PC-3 (cell line): ENCODE measurements at regions not wholly inside any gene's neighbourhood (a gene's known extent, or its start where the extent isn't known, plus 50 kb on each side); places are given as distances from the start of the nearest gene placed in this dataset.

Experiments used
- ATAC-seq: fragments of 200-7000 bp; cut with Tn5 transposase; 2 replicates; pipeline ENCODE4 v1.9.1; 2020; ENCODE audit warnings: mild to moderate bottlenecking, moderate library complexity
- BruUV-seq: library from RNA; stranded (reverse); fragments of 400-500 nt; replicated peaks from 2 replicates; lab custom pipeline; 2021; lab: Mats Ljungman, UMichigan
- CTCF ChIA-PET: fragments of 300-600 bp; sonication (Branson Sonifier 250); formaldehyde crosslinking; loops from one replicate; lab custom pipeline; 2022; ENCODE audit warnings: antibody characterized with exemption; lab: Charles Lee
- POLR2A ChIA-PET: fragments of 300-600 bp; sonication (Branson Sonifier 250); formaldehyde crosslinking; loops from one replicate; lab custom pipeline; 2022; ENCODE audit warnings: antibody characterized with exemption; ENCODE audit not compliant: unreplicated experiment; lab: Charles Lee
- DNase-seq: peaks from one replicate; pipeline ENCODE4 v3.0.0-alpha.2; 2015
- H2AFZ ChIP-seq: fragments of 300-600 bp; sonication (generic); 2 replicates; pipeline ENCODE4 v1.6.0; 2016; ENCODE audit warnings: antibody characterized with exemption, low read length
- H3F3A ChIP-seq: fragments of 300-600 bp; sonication (generic); one replicate; pipeline ENCODE4 v1.6.0; 2017; ENCODE audit warnings: antibody characterized with exemption, low read length, control low read depth, mild to moderate bottlenecking; ENCODE audit not compliant: unreplicated experiment
- H3K27ac ChIP-seq: fragments of 300-600 bp; sonication (generic); 2 replicates; pipeline ENCODE4 v1.5.1; 2016; ENCODE audit warnings: mild to moderate bottlenecking, low read length
- H3K27me3 ChIP-seq: fragments of 300-600 bp; sonication (generic); 2 replicates; pipeline ENCODE4 v1.6.1; 2016; ENCODE audit warnings: low read length, mixed read lengths
- H3K36me3 ChIP-seq: fragments of 300-600 bp; sonication (generic); 2 replicates; pipeline ENCODE4 v1.6.1; 2016; ENCODE audit warnings: low read depth, mixed run types, low read length, mixed read lengths
- H3K4me1 ChIP-seq: fragments of 300-600 bp; sonication (generic); 2 replicates; pipeline ENCODE4 v1.5.1; 2016; ENCODE audit warnings: low read length; ENCODE audit not compliant: insufficient read depth
- H3K4me2 ChIP-seq: fragments of 300-600 bp; sonication (generic); 2 replicates; pipeline ENCODE4 v1.6.0; 2016; ENCODE audit warnings: low read length
- H3K4me3 ChIP-seq: fragments of 300-600 bp; sonication (generic); 2 replicates; pipeline ENCODE4 v1.5.1; 2016; ENCODE audit warnings: mild to moderate bottlenecking, low read length, mixed read lengths
- H3K79me2 ChIP-seq: fragments of 300-600 bp; sonication (generic); 2 replicates; pipeline ENCODE4 v1.6.1; 2017; ENCODE audit warnings: low read length, mixed read lengths
- H3K9ac ChIP-seq: fragments of 300-600 bp; sonication (generic); 2 replicates; pipeline ENCODE4 v1.6.0; 2016; ENCODE audit warnings: mild to moderate bottlenecking, low read length
- H3K9me2 ChIP-seq: fragments of 300-600 bp; sonication (generic); replicated peaks from 2 replicates; pipeline ENCODE4 v1.6.1; 2016; ENCODE audit warnings: mixed run types, low read length, mixed read lengths
- H3K9me3 ChIP-seq: fragments of 300-600 bp; sonication (generic); 2 replicates; pipeline ENCODE4 v1.6.1; 2016; ENCODE audit warnings: low read length, mixed read lengths
- H4K20me1 ChIP-seq: fragments of 300-600 bp; sonication (generic); 2 replicates; pipeline ENCODE4 v1.6.1; 2016; ENCODE audit warnings: low read length, mixed read lengths
- EZH2 ChIP-seq: fragments of 300-600 bp; sonication (generic); IDR thresholded peaks from one replicate; pipeline ENCODE4 v1.6.1; 2017; ENCODE audit warnings: antibody characterized with exemption, mild to moderate bottlenecking, low read length; ENCODE audit not compliant: unreplicated experiment
- EZH2phosphoT487 ChIP-seq: fragments of 300-600 bp; sonication (generic); IDR thresholded peaks from 2 replicates; pipeline ENCODE4 v1.6.1; 2018; ENCODE audit warnings: mild to moderate bottlenecking, antibody characterized with exemption, low read length, borderline replicate concordance
- intact Hi-C: fragments of 100-400 bp; cut with micrococcal nuclease; formaldehyde crosslinking; loops from 2 replicates; pipeline ENCODE4 v1.9.0; 2023
- TF ChIP-seq, protein P1 (sequence below): fragments of 300-600 bp; sonication (generic); conservative IDR thresholded peaks from 2 replicates; pipeline ENCODE4 v1.5.1; 2017; ENCODE audit warnings: antibody characterized with exemption, low read depth, mild to moderate bottlenecking, low read length

GRCh38 chr9:79469164-79469563, 102.6 kb upstream of the TLE4 start:
- H4K20me1 ChIP-seq, result no peaks in the 10 kb centered on the region
- no peak overlapping the region for H3K9ac ChIP-seq
- TF ChIP-seq EZH2 (no peak), EZH2phosphoT487 (no peak)
- TF ChIP-seq, protein P1, sequence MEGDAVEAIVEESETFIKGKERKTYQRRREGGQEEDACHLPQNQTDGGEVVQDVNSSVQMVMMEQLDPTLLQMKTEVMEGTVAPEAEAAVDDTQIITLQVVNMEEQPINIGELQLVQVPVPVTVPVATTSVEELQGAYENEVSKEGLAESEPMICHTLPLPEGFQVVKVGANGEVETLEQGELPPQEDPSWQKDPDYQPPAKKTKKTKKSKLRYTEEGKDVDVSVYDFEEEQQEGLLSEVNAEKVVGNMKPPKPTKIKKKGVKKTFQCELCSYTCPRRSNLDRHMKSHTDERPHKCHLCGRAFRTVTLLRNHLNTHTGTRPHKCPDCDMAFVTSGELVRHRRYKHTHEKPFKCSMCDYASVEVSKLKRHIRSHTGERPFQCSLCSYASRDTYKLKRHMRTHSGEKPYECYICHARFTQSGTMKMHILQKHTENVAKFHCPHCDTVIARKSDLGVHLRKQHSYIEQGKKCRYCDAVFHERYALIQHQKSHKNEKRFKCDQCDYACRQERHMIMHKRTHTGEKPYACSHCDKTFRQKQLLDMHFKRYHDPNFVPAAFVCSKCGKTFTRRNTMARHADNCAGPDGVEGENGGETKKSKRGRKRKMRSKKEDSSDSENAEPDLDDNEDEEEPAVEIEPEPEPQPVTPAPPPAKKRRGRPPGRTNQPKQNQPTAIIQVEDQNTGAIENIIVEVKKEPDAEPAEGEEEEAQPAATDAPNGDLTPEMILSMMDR, result no peak
- no peaks in the 10 kb centered on the region for H3K9me3 ChIP-seq
- no peaks in the 10 kb centered on the region for H3K4me1 ChIP-seq
- intact Hi-C loops, result no loop called here
- H3K36me3 ChIP-seq, result no peaks in the 10 kb centered on the region
- no peaks in the 10 kb centered on the region for H3F3A ChIP-seq
- POLR2A ChIA-PET, result no interaction called here
- no peaks in the 10 kb centered on the region for H3K27me3 ChIP-seq
- ATAC-seq (no peak), DNase-seq (no peak)
- H2AFZ ChIP-seq, result no peak overlapping the region
- H3K9me2 ChIP-seq, result no peaks in the 10 kb centered on the region
- H3K4me3 ChIP-seq, result no peak overlapping the region
- no peak overlapping the region for H3K27ac ChIP-seq
- H3K4me2 ChIP-seq, result no peak overlapping the region
- no peaks in the 10 kb centered on the region for H3K79me2 ChIP-seq
- BruUV-seq, result no TSS peak
- CTCF ChIA-PET, result no interaction called here

GRCh38 chr9:79470954-79471353, 100.8 kb upstream of the TLE4 start:
- H3F3A ChIP-seq, result no peaks in the 10 kb centered on the region
- ChIA-PET POLR2A (no interaction called here), CTCF (no interaction called here)
- no peaks in the 10 kb centered on the region for H3K36me3 ChIP-seq
- H4K20me1 ChIP-seq, result no peaks in the 10 kb centered on the region
- H3K9me3 ChIP-seq, result no peaks in the 10 kb centered on the region
- H3K4me3 ChIP-seq, result no peak overlapping the region
- no peak overlapping the region for H3K4me2 ChIP-seq
- intact Hi-C loops, result loop anchor here (10.0 kb wide), 1 partner anchor 474 kb away; no protein-coding TSS in a partner anchor
- no peaks in the 10 kb centered on the region for H3K4me1 ChIP-seq
- no TSS peak for BruUV-seq
- H3K9ac ChIP-seq, result no peak overlapping the region
- H3K27me3 ChIP-seq, result no peaks in the 10 kb centered on the region
- H3K79me2 ChIP-seq, result no peaks in the 10 kb centered on the region
- DNase-seq, result no peak
- no peak for TF ChIP-seq EZH2
- no peak for TF ChIP-seq EZH2phosphoT487
- TF ChIP-seq, protein P1, result no peak
- H2AFZ ChIP-seq, result no peak overlapping the region
- H3K9me2 ChIP-seq, result no peaks in the 10 kb centered on the region
- H3K27ac ChIP-seq, result no peak overlapping the region
- ATAC-seq, result peak; percentile 53

DNA sequence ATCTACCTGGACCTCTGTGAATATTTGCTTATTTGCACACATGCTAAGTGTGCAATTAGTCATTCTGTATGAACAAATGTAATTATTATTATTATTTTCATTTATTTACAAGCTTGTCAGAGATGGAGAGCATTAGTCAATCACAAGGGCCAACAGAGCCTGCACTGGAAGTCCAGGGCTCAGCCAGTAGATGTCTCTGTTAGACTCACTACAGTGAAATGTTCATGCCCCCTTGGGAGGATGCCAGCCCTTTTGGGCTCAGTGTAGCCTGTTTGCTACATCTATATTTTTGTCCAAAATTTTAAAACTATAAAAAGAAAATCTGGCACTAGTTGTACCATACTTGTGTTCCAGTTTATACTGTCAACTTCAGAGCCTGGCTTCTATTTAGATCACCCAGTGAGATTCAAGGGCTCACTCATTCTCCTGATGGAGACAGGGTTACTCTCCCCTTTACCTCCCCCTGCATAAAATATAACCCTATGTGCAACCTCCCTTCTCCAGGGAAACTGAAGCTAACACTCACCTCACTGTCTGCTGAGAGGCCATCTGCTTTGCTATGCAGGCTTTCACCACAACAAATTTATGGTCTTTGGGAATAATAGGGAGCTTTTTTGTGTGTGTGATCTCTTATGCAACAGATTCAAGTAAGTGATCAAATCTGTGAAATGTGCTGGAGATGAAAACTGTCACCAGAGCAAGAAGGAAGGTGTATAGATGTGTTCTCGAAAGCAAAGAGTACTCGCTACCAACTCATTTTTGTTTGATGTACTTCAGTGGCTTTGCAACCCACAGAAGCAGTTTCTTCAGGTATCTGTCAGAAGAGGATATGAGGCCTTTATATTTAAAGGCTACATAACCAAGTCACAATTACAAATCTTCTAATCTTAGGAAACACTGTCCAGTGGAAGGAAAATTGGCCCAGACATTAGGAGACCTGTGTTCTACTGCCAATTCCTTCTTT, 99.9 kb upstream of the TLE4 start:
- ChIA-PET CTCF (no interaction called here), POLR2A (no interaction called here)
- DNase-seq (peak; percentile 66), ATAC-seq (peak; percentile 84)
- Histone ChIP-seq H3K27ac (no peak overlapping the region), H3K9ac (no peak overlapping the region), H3K36me3 (no peaks in the 10 kb centered on the region), H3F3A (no peaks in the 10 kb centered on the region), H3K4me1 (no peaks in the 10 kb centered on the region), H3K4me2 (no peak overlapping the region), H3K79me2 (no peaks in the 10 kb centered on the region), H2AFZ (no peak overlapping the region), H3K27me3 (no peaks in the 10 kb centered on the region), H3K9me2 (no peaks in the 10 kb centered on the region), H3K4me3 (no peak overlapping the region), H3K9me3 (no peaks in the 10 kb centered on the region), H4K20me1 (no peaks in the 10 kb centered on the region)
- TF ChIP-seq EZH2phosphoT487, result no peak
- no peak for TF ChIP-seq EZH2
- TF ChIP-seq, protein P1, result peak; percentile 58
- BruUV-seq, result no TSS peak
- intact Hi-C loops, result loop anchor here (10.0 kb wide), 1 partner anchor 473 kb away; no protein-coding TSS in a partner anchor
